ENCODE measurements at regions not wholly inside any gene's neighbourhood (a gene's known extent, or its start where the extent isn't known, plus 50 kb on each side); places are given as distances from the start of the nearest gene placed in this dataset.
"Not testable (repeated sequence)": the region's sequence is repeated elsewhere in the genome, so short reads cannot be mapped to it uniquely, and the experiment has no call there.

- DNase-seq (ENCODE audit: low read depth in 3 of 3) = no peak
Observed at GRCh38 chr9:99628285-99628684, 193.4 kb upstream of the NR4A3 start.

- no peak for DNase-seq (ENCODE audit: low read depth in 3 of 3)
Observed at GRCh38 chr9:99628849-99629620, 192.7 kb upstream of the NR4A3 start.

GRCh38 chr9:99632349-99633038, 189.2 kb upstream of the NR4A3 start:
- DNase-seq (ENCODE audit: low read depth in 3 of 3) = no peak

GRCh38 chr9:99633265-99633664, 188.4 kb upstream of the NR4A3 start:
- no peak for DNase-seq (ENCODE audit: low read depth in 3 of 3)

GRCh38 chr9:99634186-99634585, 187.5 kb upstream of the NR4A3 start:
- DNase-seq (ENCODE audit: low read depth in 3 of 3) = no peak

GRCh38 chr9:99635032-99635431, 186.7 kb upstream of the NR4A3 start:
- DNase-seq (ENCODE audit: low read depth in 3 of 3) = no peak

GRCh38 chr9:99637641-99638040, 184.0 kb upstream of the NR4A3 start:
- no peak for DNase-seq (ENCODE audit: low read depth in 3 of 3)

- DNase-seq (ENCODE audit: low read depth in 3 of 3) = no peak
Observed at GRCh38 chr9:99638971-99639370, 182.7 kb upstream of the NR4A3 start.

- no peak for DNase-seq (ENCODE audit: low read depth in 3 of 3)
Observed at GRCh38 chr9:99647604-99648003, 174.1 kb upstream of the NR4A3 start.

- no peak for DNase-seq (ENCODE audit: low read depth in 3 of 3)
Observed at GRCh38 chr9:99650187-99650874, 171.4 kb upstream of the NR4A3 start.

- no peak for DNase-seq (ENCODE audit: low read depth in 3 of 3)
Observed at GRCh38 chr9:99660191-99660636, 161.5 kb upstream of the NR4A3 start.

- DNase-seq (ENCODE audit: low read depth in 3 of 3) = no peak
Observed at GRCh38 chr9:99663297-99663696, 158.4 kb upstream of the NR4A3 start.

- DNase-seq (ENCODE audit: low read depth in 3 of 3) = no peak
Observed at GRCh38 chr9:99663856-99664255, 157.8 kb upstream of the NR4A3 start.

- no peak for DNase-seq (ENCODE audit: low read depth in 3 of 3)
Observed at GRCh38 chr9:99666571-99666970, 155.1 kb upstream of the NR4A3 start.

- not testable (repeated sequence) for DNase-seq (ENCODE audit: low read depth in 3 of 3)
Observed at GRCh38 chr9:99670886-99671285, 150.8 kb upstream of the NR4A3 start.

GRCh38 chr9:99677281-99677680, 144.4 kb upstream of the NR4A3 start:
- no peak for DNase-seq (ENCODE audit: low read depth in 3 of 3)

GRCh38 chr9:99678566-99678965, 143.1 kb upstream of the NR4A3 start:
- no peak for DNase-seq (ENCODE audit: low read depth in 3 of 3)

GRCh38 chr9:99680191-99680590, 141.5 kb upstream of the NR4A3 start:
- no peak for DNase-seq (ENCODE audit: low read depth in 3 of 3)

GRCh38 chr9:99681113-99681512, 140.6 kb upstream of the NR4A3 start:
- DNase-seq (ENCODE audit: low read depth in 3 of 3) = no peak

GRCh38 chr9:99682378-99682777, 139.3 kb upstream of the NR4A3 start:
- no peak for DNase-seq (ENCODE audit: low read depth in 3 of 3)

- DNase-seq (ENCODE audit: low read depth in 3 of 3) = no peak
Observed at GRCh38 chr9:99682870-99683269, 138.8 kb upstream of the NR4A3 start.

GRCh38 chr9:99690573-99690972, 131.1 kb upstream of the NR4A3 start:
- no peak for DNase-seq (ENCODE audit: low read depth in 3 of 3)

- DNase-seq (ENCODE audit: low read depth in 3 of 3) = no peak
Observed at GRCh38 chr9:99693888-99694287, 127.8 kb upstream of the NR4A3 start.
